AG09309 (cell line): ENCODE measurements at regions not wholly inside any gene's neighbourhood (a gene's known extent, or its start where the extent isn't known, plus 50 kb on each side); places are given as distances from the start of the nearest gene placed in this dataset.
"Not testable (repeated sequence)": the region's sequence is repeated elsewhere in the genome, so short reads cannot be mapped to it uniquely, and the experiment has no call there.

Source experiments
- DNase-seq: peaks from one replicate; pipeline ENCODE4 v3.0.0-alpha.2; 2010; ENCODE audit warnings: low read depth
- H3K4me3 ChIP-seq: 2 replicates; pipeline ENCODE4 v1.5.1; 2011; ENCODE audit warnings: mild to moderate bottlenecking, low read depth, low read length, moderate library complexity; ENCODE audit not compliant: control insufficient read depth
- TF ChIP-seq, protein P1 (sequence below): IDR thresholded peaks from 2 replicates; pipeline ENCODE4 v1.5.1; 2011; ENCODE audit warnings: mild to moderate bottlenecking, low read depth, low read length, inconsistent platforms; ENCODE audit not compliant: insufficient read depth, control insufficient read depth; ENCODE audit errors: missing control alignments

DNA sequence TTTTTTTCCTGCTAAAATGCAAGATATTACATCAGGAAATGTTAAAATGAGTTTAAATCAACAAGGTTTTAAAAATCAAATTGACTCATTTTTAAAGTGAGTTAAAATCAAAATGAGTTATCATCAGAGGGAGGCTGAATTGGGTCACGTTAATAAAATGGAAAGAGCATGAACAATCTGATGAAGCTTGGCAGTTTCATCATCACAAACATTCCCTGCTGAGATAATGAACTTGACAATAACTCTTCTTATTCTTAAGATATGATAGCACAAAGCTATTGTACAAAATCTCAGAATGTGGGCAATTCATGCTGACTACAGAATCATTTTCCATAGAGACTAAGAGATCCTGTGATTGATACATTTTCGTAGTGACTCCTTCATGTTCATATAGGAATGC is 1086.7 kb downstream of the STIM2 start:
- TF ChIP-seq, protein P1, sequence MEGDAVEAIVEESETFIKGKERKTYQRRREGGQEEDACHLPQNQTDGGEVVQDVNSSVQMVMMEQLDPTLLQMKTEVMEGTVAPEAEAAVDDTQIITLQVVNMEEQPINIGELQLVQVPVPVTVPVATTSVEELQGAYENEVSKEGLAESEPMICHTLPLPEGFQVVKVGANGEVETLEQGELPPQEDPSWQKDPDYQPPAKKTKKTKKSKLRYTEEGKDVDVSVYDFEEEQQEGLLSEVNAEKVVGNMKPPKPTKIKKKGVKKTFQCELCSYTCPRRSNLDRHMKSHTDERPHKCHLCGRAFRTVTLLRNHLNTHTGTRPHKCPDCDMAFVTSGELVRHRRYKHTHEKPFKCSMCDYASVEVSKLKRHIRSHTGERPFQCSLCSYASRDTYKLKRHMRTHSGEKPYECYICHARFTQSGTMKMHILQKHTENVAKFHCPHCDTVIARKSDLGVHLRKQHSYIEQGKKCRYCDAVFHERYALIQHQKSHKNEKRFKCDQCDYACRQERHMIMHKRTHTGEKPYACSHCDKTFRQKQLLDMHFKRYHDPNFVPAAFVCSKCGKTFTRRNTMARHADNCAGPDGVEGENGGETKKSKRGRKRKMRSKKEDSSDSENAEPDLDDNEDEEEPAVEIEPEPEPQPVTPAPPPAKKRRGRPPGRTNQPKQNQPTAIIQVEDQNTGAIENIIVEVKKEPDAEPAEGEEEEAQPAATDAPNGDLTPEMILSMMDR, result no peak
- H3K4me3 ChIP-seq, result no peak overlapping the region
- DNase-seq, result no peak

DNA sequence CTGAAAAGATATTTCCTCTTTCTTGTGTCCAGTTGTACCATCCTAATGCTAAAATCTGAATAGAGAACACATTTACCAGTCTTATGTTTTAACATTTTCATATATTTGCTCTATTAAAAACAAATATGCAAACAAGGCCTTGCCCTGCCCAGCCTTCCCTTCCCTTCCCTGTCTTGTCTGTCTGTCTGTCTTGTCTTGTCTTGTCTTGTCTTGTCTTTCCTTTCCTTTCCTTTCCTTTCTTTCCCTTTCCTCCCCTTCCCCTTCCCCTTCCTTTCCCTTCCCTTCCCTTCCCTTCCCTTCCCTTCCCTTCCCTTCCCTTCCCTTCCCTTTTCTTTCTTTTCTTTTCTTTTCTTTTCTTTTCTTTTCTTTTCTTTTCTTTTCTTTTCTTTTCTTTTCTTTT is 1103.5 kb downstream of the STIM2 start:
- TF ChIP-seq, protein P1, result no peak
- H3K4me3 ChIP-seq, result no peak overlapping the region
- DNase-seq, result no peak

DNA sequence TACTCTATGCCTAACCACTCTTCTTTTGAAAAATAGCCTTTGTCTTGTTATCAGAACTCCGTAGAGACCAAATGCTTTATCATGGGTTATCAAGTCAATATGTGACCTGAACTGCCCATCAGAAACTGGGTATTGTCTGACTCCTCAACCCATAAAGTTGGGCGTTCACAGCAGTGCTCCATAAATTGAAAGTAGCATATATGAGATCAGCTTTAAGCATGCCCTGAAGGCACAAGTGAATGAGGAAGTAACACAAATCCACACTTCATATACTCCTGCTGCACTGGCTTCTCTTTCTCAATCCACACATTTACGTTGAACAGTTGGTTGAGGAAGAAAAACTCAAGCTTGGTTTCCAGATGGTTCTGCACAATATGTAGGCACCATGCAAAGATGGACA is 1106.0 kb downstream of the STIM2 start:
- DNase-seq, result no peak
- TF ChIP-seq, protein P1, result no peak
- no peak overlapping the region for H3K4me3 ChIP-seq

DNA sequence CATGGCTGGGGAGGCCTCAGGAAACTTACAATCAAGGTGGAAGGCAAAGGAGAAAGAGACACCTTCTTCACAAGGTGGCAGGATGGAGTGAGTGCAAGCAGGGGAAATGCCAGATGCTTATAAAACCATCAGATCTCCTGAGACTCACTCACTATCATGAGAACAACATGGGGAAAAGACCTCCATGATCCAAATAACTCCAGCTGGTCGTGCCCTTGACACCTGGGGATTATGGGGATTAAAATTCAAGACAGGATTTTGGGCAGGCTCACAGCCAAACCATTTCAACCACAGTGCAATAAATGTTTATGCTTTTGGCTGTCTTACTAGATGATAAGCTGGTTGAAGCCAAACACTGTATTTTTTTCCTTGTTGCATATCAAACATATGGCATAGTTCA is 1112.4 kb downstream of the STIM2 start:
- H3K4me3 ChIP-seq, result no peak overlapping the region
- TF ChIP-seq, protein P1, result no peak
- no peak for DNase-seq

DNA sequence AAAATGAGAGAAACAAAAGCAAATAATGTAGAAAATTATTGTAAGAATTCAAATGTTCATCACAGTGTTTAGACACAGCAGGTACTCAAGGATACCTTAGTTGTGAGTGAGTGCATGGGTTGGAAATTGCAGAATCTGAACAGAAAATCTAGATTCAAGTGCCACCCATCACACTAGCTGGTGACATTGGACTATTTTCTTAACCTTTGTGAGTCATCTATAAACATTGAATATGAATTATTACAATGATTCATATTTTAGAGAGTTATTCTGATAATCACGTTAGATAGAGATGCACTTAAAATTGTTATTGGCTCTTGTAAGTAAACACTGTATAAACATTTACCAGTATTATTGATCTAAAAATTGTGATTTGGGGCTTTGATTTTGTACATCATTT is 1113.1 kb downstream of the STIM2 start:
- no peak for DNase-seq
- TF ChIP-seq, protein P1, result no peak

DNA sequence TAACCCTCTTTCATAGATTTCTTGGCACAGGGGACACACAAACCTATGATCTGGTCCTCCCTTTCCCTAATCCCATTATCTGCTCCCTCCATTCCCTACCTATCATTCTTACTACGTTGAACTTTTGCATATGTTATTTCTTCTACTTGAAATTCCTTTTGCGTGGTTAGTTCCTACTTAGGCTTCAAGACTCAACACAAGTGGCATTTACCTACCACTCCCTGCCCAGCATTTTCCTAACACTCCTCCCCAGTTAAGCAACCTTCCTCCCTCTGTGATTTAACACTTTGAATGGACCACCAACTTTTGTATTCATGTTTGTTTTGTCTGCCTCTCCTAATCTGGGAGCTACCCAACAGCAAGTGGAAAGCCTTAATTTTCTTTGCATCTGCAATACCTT is 1113.7 kb downstream of the STIM2 start:
- DNase-seq, result no peak
- no peak overlapping the region for H3K4me3 ChIP-seq
- TF ChIP-seq, protein P1, result no peak

More for the DNA sequence above, 1113.1 kb downstream of the STIM2 start:
- no peak overlapping the region for H3K4me3 ChIP-seq

DNA sequence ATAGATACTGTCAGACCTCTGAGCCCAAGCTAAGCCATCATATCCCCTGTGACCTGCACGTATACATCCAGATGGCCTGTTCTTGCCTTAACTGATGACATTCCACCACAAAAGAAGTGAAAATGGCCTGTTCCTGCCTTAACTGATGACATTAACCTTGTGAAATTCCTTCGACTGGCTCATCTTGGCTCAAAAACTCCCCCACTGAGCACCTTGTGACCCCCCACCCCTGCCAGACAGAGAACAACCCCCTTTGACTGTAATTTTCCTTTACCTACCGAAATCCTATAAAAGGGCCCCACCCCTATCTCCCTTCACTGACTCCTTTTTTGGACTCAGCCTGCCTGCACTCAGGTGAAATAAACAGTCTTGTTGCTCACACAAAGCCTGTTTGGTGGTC is 1114.2 kb downstream of the STIM2 start:
- not testable (repeated sequence) for DNase-seq, H3K4me3 ChIP-seq

DNA sequence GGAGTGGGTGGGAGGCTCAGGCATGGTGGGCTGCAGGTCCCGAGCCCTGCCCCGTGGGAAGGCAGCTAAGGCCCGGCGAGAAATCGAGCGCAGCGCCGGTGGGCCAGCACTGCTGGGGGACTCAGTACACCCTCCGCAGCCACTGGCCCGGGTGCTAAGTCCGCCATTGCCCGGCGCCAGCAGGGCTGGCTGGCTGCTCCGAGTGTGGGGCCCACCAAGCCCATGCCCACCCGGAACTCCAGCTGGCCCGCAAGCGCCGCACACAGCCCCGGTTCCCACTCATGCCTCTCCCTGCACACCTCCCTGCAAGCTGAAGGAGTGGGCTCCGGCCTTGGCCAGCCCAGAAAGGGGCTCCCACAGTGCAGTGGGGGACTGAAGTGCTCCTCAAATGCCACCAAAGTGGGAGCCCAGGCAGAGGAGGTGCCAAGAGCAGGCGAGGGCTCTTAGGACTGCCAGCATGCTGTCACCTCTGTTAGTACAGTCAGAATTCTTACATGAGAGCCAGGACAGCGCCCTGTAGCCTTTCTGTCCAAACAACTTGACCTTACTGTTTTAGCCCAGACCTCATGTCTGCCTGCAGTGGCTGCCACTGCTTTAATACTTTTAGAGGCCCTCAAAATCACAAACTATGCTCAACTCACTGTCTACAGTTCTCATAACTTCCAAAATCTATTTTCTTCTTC is 1117.9 kb downstream of the STIM2 start:
- H3K4me3 ChIP-seq, result not testable (repeated sequence)

More for the DNA sequence above, 1117.9 kb downstream of the STIM2 start:
- not testable (repeated sequence) for DNase-seq
